ENCODE measurements at regions not wholly inside any gene's neighbourhood (a gene's known extent, or its start where the extent isn't known, plus 50 kb on each side); places are given as distances from the start of the nearest gene placed in this dataset.

- TF ChIP-seq CTCF (IDR thresholded peaks at IDR 0.05) (no peak), POLR2A (IDR thresholded peaks at IDR 0.05) (no peak)
These were observed 170.0 kb downstream of the SEC61B start for GRCh38 chr9:99391937-99392594.
